AG09319 (cell line): ENCODE measurements at regions not wholly inside any gene's neighbourhood (a gene's known extent, or its start where the extent isn't known, plus 50 kb on each side); places are given as distances from the start of the nearest gene placed in this dataset.

Experiments
- DNase-seq: peaks from one replicate; pipeline ENCODE4 v3.0.0-alpha.2; 2010; ENCODE audit warnings: low read depth; ENCODE audit errors: extremely low read depth
- CTCF ChIP-seq: IDR thresholded peaks from 2 replicates; pipeline ENCODE4 v1.5.1; 2011; ENCODE audit warnings: low read depth, mild to moderate bottlenecking, inconsistent platforms, low read length, moderate library complexity

GRCh38 chr5:33238826-33239695 is 201.7 kb upstream of the TARS1 start:
- no peak for TF ChIP-seq CTCF
- DNase-seq, result no peak

- no peak for TF ChIP-seq CTCF
- no peak for DNase-seq
Measured at GRCh38 chr5:33240558-33240957, 200.2 kb upstream of the TARS1 start.

GRCh38 chr5:33241802-33242201 is 199.0 kb upstream of the TARS1 start:
- TF ChIP-seq CTCF, result no peak
- DNase-seq, result no peak

GRCh38 chr5:33242277-33242676 is 198.5 kb upstream of the TARS1 start:
- DNase-seq, result no peak
- TF ChIP-seq CTCF, result no peak

- no peak for DNase-seq
- TF ChIP-seq CTCF, result no peak
Measured at GRCh38 chr5:33244441-33245150, 196.2 kb upstream of the TARS1 start.

- no peak for DNase-seq
Measured at GRCh38 chr5:33254579-33254978, 186.2 kb upstream of the TARS1 start.

More at GRCh38 chr5:33254579-33254978, 186.2 kb upstream of the TARS1 start:
- TF ChIP-seq CTCF, result no peak
